GM18505 (cell line): ENCODE measurements at regions not wholly inside any gene's neighbourhood (a gene's known extent, or its start where the extent isn't known, plus 50 kb on each side); places are given as distances from the start of the nearest gene placed in this dataset.

Experiments used
- ATAC-seq: cut with Tn5 transposase; IDR thresholded peaks from one replicate; pipeline ENCODE4 v1.9.1; 2021; ENCODE audit not compliant: unreplicated experiment
- POLR2A ChIP-seq: IDR thresholded peaks from 4 replicates; pipeline ENCODE4 v1.6.1; 2011; ENCODE audit warnings: borderline replicate concordance; ENCODE audit not compliant: insufficient read depth, insufficient read length; ENCODE audit errors: extremely low read depth

DNA sequence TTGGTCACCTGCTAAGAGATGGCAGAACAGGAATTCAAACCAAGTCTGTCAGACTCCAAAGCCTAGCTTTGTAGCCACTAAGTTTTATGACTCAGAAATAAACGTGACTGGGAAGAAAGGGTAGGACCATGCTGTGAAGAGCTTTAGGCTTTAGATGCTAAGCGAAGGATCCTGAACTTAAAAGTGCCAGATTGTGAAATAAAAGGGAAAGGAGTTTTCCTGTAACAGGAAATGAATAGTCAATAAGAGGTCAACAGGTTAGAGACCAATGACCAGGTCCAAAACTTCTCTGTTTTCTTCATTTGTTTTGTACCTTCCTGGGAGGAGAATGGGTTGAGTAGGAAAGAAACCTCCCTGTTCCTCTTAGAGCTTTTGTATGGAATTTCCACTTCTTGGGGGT, 98.8 kb upstream of the EOLA2 start:
- ATAC-seq: no peak
- TF ChIP-seq POLR2A: no peak

DNA sequence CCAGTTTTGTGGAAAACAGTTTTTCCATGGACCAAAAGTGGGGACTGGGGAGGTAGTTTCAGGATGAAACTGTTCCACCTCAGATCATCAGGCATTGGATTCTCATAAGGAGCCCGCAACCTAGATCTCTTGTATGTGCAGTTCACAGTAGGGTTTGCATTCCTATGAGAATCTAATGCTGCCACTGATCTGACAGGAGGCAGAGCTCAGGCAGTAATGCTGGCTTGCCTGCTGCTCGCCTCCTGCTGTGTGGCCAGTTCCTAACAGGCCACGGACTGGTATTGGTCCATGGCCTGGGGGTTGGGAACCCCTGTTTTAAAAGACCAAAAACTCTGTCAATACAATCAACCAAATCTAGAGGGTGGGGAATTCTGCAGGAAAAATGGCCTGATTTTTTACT, 100.0 kb upstream of the EOLA2 start:
- no peak for TF ChIP-seq POLR2A
- no peak for ATAC-seq

DNA sequence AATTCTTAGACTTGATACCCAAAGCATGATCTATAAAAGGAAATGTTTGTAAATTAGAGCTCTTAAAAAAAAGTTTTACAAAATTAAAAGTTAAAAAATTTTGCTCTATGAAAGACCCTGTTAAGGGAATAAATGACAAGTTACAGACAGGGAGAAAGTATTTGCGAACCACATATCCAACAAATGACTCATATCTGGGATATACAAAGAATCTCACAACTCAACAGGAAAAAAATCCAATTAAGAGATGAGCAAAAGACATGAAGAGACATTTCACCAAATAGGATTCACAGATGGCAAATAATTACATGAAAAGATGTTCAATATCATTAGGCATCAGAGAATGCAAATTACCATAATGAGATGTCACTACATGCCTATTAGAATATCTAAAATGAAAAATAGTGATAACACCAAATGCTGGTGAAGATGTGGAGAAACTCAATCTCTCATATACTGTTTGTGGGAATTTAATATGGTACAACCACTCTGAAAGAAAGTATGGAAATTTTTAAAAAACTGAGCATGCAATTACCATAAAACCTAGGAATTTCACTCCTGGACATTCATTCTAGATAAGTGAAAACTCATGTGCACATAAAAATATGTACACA, 100.8 kb upstream of the EOLA2 start:
- no peak for TF ChIP-seq POLR2A
- no peak for ATAC-seq

DNA sequence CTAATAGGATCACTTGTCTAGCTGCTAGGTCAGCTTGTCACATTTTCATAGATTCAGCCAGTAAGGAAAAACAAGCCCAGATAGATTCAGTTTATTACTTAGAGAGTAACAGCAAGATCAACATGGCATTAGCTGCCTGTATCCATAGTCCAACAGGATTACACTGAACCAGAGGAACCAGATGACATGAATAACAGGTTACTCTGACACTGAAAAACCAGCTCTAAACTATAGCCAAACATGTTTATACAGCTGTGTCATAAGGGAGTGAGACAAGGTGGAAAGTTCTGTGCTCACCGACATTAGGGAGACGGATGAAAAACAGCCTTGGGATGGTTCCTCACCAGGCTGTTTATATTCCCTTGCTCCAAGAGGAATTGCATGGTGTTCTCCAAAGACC, 102.9 kb upstream of the EOLA2 start:
- ATAC-seq: no peak

DNA sequence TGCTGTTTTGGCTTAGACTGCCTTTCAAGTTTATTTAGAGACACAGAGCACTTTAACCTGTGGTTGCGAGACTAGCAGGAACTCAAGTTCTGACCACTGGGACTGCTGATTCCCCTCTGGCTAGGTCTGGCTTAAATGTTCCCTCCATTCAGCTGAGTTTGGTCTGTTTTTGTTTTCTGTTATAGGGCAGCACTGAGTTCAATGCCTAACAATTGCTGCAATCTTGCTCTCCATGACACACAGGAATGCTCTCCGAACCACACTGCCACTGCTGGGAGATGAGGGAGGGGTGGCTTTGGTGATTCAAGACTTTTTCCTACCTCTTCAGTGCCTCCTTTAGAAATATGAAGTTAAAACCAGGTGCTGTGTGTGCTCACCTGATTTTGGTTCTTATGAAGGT, 106.3 kb upstream of the EOLA2 start:
- ATAC-seq: no peak
- TF ChIP-seq POLR2A: no peak

More for the DNA sequence above, 102.9 kb upstream of the EOLA2 start:
- no peak for TF ChIP-seq POLR2A

DNA sequence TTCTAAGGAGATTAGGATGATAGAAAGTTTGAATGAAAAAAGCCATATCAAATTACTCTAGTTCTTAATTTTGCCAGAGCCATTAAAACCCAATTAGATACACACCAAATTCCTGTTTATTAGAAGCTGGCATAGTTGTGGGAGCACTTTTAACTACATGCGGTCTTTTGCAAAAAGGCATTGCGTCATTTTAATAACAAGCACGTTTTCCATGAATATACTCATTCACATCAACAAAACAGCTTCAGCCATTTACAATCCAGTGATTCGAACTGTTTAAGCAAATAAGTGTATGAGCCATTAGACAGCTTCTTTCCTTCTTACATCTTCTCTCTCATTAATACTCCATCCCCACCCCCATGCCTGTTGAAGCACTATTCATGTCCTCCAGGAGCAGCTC, 109.5 kb upstream of the EOLA2 start:
- no peak for TF ChIP-seq POLR2A
- ATAC-seq: no peak

DNA sequence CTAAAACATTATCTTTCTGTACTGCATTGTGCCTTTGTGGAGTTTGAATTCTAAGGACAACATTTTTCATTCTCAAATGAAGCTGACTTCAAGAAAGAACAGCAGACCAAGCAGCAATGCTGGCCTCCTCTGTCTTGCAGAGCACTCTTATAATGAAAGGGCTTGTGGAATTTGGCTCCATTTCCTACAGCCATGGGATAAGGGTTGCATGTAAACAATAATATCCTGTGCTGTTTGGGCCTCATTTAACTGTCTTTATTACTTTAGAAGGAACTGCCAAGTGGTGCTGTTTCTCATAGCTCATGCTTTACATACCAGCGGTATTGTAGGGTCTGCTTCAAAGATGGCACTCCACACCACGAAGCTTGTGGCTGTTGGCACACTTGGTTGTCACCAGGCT, 111.4 kb upstream of the EOLA2 start:
- TF ChIP-seq POLR2A: no peak
- no peak for ATAC-seq

DNA sequence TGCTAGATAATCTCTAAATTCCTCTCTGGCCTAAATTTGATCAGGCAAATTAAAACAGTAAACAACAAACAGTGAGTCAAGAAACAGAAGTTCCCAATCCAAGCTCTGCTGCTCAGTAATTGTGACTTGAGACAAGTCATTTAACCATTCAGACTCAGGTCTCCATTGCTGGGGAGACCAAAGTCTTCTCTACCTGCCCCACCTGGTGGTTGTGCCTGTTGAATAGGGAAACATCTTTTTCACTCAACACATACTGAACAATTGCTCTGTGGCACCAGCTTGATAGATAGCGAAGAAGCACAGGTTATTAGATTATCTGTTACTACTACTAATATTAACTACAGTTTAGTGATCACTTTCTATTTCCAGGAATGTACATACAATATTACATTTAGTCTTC, 112.1 kb upstream of the EOLA2 start:
- ATAC-seq: no peak
- TF ChIP-seq POLR2A: no peak

DNA sequence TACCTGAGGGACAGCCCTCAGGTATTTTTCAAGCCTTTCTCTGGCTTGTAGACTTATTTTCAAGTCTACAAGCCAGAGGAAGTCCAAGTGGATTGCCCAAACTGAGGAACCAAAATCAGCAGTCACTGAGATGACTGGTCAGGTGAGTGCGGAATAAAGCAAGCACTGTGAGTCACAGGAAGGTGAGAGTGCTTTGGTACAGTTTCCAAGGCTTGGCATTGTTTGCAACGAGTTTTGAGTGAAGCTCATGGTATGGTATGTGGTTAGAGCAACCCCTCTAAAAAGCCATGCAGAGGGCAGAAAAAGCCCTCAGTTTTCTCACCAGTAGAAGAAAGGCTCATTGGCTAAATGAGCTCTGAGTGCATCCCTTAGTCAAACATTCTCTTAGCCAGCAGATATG, 112.8 kb upstream of the EOLA2 start:
- TF ChIP-seq POLR2A: no peak
- ATAC-seq: no peak

DNA sequence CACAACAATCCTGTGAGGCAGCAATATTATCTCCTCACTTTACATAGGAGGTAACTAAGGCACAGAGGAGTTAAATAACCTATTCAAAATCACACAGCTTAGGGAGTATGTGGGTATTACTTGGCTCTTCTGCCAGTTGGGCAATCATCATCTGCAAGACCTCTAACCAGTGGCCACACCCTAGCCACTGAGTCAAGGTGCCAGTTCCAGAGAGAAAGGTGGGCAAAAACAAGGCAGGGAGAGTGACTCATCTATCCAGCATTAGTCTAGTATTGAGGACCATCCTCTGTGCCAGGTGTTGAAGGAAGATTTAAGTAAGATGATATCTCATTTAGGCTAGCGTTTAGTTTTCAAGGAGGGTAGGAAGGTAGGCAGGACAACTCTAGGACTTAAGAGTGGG, 113.9 kb upstream of the EOLA2 start:
- ATAC-seq: no peak
- no peak for TF ChIP-seq POLR2A

DNA sequence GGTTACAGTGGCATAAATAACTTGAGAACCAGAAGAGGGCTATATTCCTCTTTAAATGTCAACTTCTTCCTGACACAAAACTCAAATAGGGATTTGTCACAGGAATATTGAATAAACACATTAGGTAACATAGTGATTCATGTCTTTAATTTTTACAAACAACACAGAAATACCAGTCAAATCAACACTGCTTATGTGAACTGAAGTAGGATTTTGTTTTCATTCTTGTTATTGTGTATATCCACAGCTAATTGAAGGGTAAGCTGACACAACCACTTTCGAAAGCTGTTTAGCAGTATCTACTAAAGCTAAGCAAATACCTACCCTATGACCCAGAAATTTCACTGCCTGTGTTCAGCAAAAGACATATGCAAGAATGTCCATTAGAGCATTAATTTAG, 120.4 kb upstream of the EOLA2 start:
- no peak for TF ChIP-seq POLR2A
- ATAC-seq: no peak

DNA sequence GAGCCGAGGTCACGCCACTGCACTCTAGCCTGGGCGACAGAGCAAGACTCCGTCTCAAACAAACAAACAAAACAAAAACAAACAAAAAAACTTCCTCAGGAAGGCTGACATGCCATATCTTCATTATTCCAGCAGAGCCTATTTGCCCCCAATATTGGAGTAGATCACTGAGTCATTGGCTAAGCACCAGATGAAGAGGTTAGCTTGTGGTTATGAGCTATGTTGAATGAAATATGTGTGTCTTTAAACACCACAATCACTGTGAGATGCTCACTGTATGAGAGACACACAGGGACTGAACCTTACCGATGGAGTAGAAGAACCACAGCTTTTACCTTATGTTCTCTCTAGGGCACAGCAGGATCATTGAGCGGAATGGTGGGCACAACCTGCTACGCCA, 122.1 kb upstream of the EOLA2 start:
- no peak for TF ChIP-seq POLR2A
- ATAC-seq: no peak

DNA sequence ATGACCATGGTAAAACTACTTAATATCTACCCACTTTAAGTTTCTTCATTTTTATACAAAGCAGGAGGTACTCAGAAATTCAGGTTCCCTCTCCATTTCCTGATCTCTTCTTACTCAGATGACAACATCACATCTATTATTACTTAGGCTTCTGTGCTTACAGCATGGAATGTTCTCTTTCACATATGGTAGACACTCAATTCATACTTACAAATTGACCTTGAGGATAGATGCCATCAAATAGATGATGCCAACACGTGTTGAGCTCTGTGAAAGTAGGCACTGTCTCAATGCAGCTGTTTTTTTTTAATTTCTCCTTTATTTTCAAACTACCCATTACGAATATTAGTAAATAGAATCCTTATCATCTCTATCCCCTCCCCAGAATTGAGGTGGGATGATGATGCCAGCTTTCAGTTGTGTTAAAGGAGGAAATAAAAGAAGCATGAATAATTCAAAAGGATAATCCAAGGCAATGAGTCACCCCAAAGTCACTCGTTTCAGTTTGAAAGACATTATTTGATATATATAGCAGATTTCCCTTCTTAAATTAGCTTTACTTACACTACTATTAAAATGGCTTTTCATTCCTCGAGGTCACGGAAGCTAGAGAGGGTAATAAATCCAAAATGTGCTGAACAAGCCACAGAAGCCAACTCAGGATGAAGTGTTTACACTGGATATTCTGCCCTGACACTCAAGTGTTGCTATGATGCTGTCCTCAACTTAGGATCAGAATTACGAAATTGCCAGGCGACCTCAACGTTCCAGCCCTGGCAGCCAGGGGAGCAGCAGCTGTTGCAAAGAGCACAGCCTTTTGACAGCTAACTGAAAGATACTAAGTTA, 124.2 kb upstream of the EOLA2 start:
- no peak for TF ChIP-seq POLR2A
- ATAC-seq: no peak

DNA sequence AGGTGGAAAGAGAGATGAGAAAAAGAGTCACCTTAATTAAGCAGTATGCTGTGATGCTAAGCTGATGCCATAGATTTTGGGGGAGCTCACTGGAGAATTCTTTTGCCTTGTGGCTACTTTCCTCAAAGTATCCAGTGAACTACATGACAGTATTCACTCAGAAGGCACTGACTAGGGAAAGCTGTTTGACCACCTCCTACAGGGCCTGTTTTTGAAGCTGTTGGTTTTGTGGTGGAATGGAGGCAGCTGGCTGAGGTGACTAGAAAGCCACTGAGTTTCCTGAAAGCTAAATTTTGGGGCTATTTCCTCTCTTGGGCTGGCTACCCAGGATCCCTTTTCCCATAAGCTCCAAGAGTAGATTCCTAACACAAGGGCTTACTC, 124.8 kb upstream of the EOLA2 start:
- TF ChIP-seq POLR2A: no peak
- ATAC-seq: no peak

DNA sequence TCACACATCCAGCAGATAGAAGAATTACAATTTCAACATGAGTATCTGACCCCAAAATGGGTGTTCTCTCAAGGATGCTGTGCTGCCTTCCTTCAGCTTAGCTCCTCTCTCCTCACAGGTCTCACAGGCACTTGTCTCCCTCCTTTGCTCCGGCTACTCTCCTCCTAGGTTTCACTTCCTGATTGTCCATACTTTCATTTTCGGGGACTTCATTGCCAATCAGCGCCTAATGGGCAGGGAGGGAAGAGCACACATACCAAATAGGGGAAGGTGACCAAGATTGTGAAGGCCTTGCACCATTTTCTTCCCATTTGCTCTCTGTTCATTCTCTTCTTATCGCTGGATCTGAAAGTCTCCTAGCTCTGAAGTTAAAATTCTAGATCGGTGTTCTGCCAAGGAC, 125.4 kb upstream of the EOLA2 start:
- ATAC-seq: no peak
- no peak for TF ChIP-seq POLR2A

DNA sequence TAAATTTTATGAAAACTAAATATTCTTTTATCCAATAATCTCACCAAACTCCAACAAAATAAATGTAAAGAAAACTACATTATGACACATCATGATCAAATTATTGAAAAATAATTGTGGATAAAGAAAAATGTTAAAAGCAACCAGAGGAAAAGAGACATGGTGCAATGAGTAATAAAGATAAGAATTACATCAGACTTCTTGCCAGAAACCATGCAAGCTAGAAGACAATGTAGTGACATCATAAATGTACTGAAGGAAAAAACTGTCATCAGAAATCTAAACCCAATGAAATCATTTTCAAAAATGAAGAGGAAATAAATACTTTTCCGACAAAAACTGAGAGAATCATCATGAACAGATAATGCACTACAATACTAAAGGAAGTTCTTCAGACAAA, 135.9 kb upstream of the EOLA2 start:
- no peak for TF ChIP-seq POLR2A
- ATAC-seq: no peak

DNA sequence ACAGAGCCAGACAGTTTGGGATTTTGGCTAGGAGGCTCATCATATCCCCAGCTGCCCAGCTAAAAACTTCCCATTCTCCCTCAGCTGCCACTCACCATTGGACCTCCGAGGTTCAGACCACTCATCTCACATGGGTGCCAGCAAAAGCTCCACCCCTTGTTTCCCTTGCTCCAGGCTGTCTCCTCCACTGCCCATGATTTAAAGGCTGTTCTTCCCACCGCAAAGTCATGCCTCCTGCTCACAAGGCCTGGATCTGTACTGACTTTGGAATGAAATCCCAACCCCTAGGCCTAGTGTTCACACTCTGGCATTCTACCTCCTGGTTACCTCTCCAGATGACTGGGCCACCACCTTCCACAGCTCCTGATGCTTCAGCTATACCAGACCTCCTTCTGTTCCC, 142.2 kb upstream of the EOLA2 start:
- TF ChIP-seq POLR2A: no peak
- no peak for ATAC-seq
